Spleen (tissue), 11 donors: ENCODE measurements at regions not wholly inside any gene's neighbourhood (a gene's known extent, or its start where the extent isn't known, plus 50 kb on each side); places are given as distances from the start of the nearest gene placed in this dataset.

Experiments
- DNase-seq: peaks from one replicate; pipeline ENCODE4 v3.0.0-alpha.2; 2020
- H3K27ac ChIP-seq, 8 donors: fragments of 200-600 bp; sonication (generic) in 7 of 8; 1 replicate in 4 of 8; 2 replicates in 4 of 8; pipeline versions ENCODE4 v1.5.0 to v1.8.0; 2016 to 2021; ENCODE audit warnings: inconsistent platforms in 4 of 8, mild to moderate bottlenecking in 4 of 8, moderate library complexity in 1 of 8
- H3K27me3 ChIP-seq, 7 donors: fragments of 200-600 bp; sonication (generic) in 6 of 7; replicated peaks in 1 of 7; 1 replicate in 4 of 7; 2 replicates in 3 of 7; pipeline versions ENCODE4 v1.5.0 to v1.8.0; 2016 to 2021; ENCODE audit warnings: inconsistent platforms in 3 of 7, mild to moderate bottlenecking in 1 of 7
- H3K36me3 ChIP-seq, 6 donors: fragments of 200-600 bp; sonication (generic) in 5 of 6; 1 replicate in 4 of 6; 2 replicates in 2 of 6; pipeline versions ENCODE4 v1.5.0 to v1.8.0; 2016 to 2021; ENCODE audit warnings: inconsistent platforms in 2 of 6
- H3K4me1 ChIP-seq, 6 donors: fragments of 200-600 bp; sonication (generic) in 5 of 6; 1 replicate in 3 of 6; 2 replicates in 3 of 6; pipeline versions ENCODE4 v1.5.0 to v1.8.0; 2016 to 2021; ENCODE audit warnings: inconsistent platforms in 3 of 6
- H3K4me3 ChIP-seq, 8 donors: fragments of 200-600 bp; sonication (generic) in 7 of 8; 1 replicate in 4 of 8; 2 replicates in 4 of 8; pipeline versions ENCODE4 v1.5.0 to v1.8.0; 2016 to 2021; ENCODE audit warnings: inconsistent platforms in 4 of 8, mild to moderate bottlenecking in 4 of 8, moderate library complexity in 2 of 8
- H3K9me3 ChIP-seq, 8 donors: fragments of 200-600 bp; sonication (generic) in 7 of 8; 1 replicate in 4 of 8; 2 replicates in 4 of 8; pipeline versions ENCODE4 v1.5.0 to v1.8.0; 2016 to 2021; ENCODE audit warnings: inconsistent platforms in 4 of 8
- POLR2A ChIP-seq, 3 donors: fragments of 450-650 bp; IDR thresholded peaks; one replicate each; pipeline ENCODE4 v1.5.1; 2017; ENCODE audit warnings: antibody characterized with exemption in 3 of 3, mild to moderate bottlenecking in 1 of 3
- POLR2AphosphoS5 ChIP-seq, 3 donors: sonication (generic); formaldehyde crosslinking; IDR thresholded peaks; one replicate each; pipeline ENCODE4 v1.5.1; 2017; ENCODE audit warnings: antibody characterized with exemption in 3 of 3
- WGBS, 5 donors: extraction: QIAGEN DNeasy Blood & Tissue Kit in 3 of 5; methylation state at CpG; one replicate each; pipeline versions ENCODE4 v1.1.5 to v1.1.7; 2013 to 2018; 5-methylcytosine and 5-hydroxymethylcytosine counted together
- intact Hi-C: fragments of 100-400 bp; cut with DNase I; formaldehyde crosslinking; loops from one replicate; pipeline ENCODE4 v1.15.0; 2023; ENCODE audit warnings: low total_unique reads
- TF ChIP-seq, protein P1 (sequence below), 11 experiments: fragments of 200-600 bp in 7 of 11; fragments of 450-650 bp in 4 of 11; sonication (generic) in 4 of 11; IDR thresholded peaks in 8 of 11; conservative IDR thresholded peaks in 3 of 11; 1 replicate in 7 of 11; 2 replicates in 4 of 11; pipeline versions ENCODE4 v1.4.0 to v1.8.0; 2016 to 2021; ENCODE audit warnings: antibody characterized with exemption in 11 of 11, inconsistent platforms in 4 of 11, mild to moderate bottlenecking in 1 of 11
- donor health status: healthy with polysubstance abuse.
- donor health status: DM: no; HTN: no; CAD: no; lungs with moderate emphysema.
- donor health status: DM: no; HTN: no; CAD: no.
- donor health status: Bipolar disorder and iron deficiency.
- donor health status: healthy.
- donor health status: DM: no; HTN: no; CAD: no.
- donor health status: DM: yes; HTN: yes; CAD: no.

DNA sequence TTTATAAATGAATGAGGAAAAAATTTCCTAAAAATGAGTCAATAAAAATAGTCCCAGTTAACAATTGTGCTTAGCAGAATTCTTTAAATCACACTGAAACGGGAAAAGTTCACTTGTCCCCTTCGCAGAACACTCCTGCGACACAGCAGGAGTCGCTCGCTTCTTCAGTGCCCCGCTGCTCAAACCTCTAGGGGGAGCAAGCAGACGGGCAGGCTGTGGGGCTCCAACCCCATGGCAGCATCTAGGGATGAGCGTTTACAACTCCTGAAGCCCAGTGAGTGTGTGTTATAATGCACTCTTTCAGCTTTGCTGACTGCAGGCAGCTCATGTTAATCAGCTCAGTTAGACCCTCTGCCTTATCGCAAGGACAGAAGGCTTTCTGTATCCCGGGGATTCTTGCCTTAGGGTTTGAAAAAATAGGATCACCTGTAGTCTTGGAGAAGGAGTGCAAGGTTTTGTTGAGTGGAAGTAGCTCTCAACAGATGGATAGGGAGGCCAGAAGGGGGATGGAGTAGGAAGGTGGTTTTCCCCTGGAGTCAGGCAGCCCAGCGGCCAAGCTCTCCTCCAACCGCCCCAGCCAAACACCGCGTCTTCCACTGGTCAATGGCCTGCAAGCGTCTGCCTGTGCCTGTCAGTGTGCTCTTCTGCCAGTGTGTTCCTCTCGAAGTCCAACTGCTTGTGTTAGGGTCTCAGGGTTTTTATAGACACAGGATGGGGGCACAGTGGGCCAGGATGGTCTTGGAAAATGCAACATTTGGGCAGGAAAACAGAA lies 1977.7 kb upstream of the LRRTM1 start:
- WGBS, 5 donors, result 82 to 88% (median 83%) methylated on average over 16 of the region's 16 CpGs
- TF ChIP-seq POLR2AphosphoS5 (IDR thresholded peaks at IDR 0.05) (no peak), POLR2A (IDR thresholded peaks at IDR 0.05) (no peak)
- TF ChIP-seq, protein P1, sequence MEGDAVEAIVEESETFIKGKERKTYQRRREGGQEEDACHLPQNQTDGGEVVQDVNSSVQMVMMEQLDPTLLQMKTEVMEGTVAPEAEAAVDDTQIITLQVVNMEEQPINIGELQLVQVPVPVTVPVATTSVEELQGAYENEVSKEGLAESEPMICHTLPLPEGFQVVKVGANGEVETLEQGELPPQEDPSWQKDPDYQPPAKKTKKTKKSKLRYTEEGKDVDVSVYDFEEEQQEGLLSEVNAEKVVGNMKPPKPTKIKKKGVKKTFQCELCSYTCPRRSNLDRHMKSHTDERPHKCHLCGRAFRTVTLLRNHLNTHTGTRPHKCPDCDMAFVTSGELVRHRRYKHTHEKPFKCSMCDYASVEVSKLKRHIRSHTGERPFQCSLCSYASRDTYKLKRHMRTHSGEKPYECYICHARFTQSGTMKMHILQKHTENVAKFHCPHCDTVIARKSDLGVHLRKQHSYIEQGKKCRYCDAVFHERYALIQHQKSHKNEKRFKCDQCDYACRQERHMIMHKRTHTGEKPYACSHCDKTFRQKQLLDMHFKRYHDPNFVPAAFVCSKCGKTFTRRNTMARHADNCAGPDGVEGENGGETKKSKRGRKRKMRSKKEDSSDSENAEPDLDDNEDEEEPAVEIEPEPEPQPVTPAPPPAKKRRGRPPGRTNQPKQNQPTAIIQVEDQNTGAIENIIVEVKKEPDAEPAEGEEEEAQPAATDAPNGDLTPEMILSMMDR (IDR thresholded peaks at IDR 0.05 in 8 of 11, conservative IDR thresholded peaks at IDR 0.05 in 3 of 11), result no peak
- no peaks in the 10 kb centered on the region for H3K4me1 ChIP-seq
- intact Hi-C loops, result no loop called here
- H3K27me3 ChIP-seq, result no peaks in the 10 kb centered on the region
- H3K4me3 ChIP-seq, result no peak overlapping the region
- H3K36me3 ChIP-seq, result no peaks in the 10 kb centered on the region
- peaks cover 0 to 10% (median 0%) of the 10 kb centered on the region in 8 donors for H3K9me3 ChIP-seq
- DNase-seq, result peak; percentile 54
- no peak overlapping the region for H3K27ac ChIP-seq

DNA sequence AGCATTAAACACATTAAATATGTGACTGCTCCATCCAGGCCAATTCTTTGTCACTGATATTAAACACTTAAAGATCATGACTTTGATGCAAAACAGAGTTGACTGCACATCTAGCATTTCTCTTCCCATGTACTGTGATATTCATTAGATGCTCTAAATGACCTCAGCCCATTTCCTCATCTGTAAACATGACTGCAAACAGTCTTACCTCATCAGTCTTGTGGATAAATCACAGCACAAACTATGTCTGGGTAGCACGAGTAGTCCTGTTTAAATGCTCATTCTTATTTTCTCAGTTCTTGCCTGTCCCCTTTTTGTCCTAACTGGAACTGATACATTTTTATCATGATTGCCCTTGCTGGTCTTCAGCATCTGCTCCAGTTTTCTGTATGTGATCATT lies 1974.8 kb upstream of the LRRTM1 start:
- WGBS, 5 donors, result 69 to 90% (median 76%) methylated on average over 1 of the region's 1 CpG
- Histone ChIP-seq H3K36me3 (no peaks in the 10 kb centered on the region), H3K4me3 (no peak overlapping the region), H3K9me3 (peaks cover 0 to 20% (median 3%) of the 10 kb centered on the region in 8 donors), H3K4me1 (no peaks in the 10 kb centered on the region), H3K27ac (no peak overlapping the region), H3K27me3 (no peaks in the 10 kb centered on the region)
- TF ChIP-seq POLR2A (IDR thresholded peaks at IDR 0.05) (no peak), POLR2AphosphoS5 (IDR thresholded peaks at IDR 0.05) (no peak)
- TF ChIP-seq, protein P1 (IDR thresholded peaks at IDR 0.05 in 8 of 11, conservative IDR thresholded peaks at IDR 0.05 in 3 of 11), result no peak
- DNase-seq, result no peak
- intact Hi-C loops, result no loop called here

DNA sequence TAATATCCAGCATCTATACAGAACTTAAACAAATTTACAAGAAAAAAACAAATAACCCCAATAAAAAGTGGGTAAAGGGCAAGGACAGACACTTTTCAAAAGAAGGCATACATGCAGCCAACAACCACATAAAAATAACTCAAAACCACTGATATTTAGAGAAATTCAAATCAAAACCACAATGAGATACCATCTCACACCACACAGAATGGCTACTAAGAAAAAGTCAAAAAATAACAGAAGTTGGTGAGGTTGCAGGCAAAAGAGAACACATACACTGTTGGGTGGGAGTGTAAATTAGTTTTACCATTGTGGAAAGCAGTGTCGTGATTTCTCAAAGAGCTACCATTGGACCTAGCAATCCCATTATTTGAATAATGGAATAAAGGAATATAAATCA lies 1973.9 kb upstream of the LRRTM1 start:
- Histone ChIP-seq H3K27ac (no peak overlapping the region), H3K9me3 (peaks cover 0 to 20% (median 3%) of the 10 kb centered on the region in 8 donors), H3K36me3 (no peaks in the 10 kb centered on the region), H3K4me3 (no peak overlapping the region), H3K27me3 (no peaks in the 10 kb centered on the region), H3K4me1 (no peaks in the 10 kb centered on the region)
- TF ChIP-seq POLR2A (IDR thresholded peaks at IDR 0.05) (no peak), POLR2AphosphoS5 (IDR thresholded peaks at IDR 0.05) (no peak)
- TF ChIP-seq, protein P1 (IDR thresholded peaks at IDR 0.05 in 8 of 11, conservative IDR thresholded peaks at IDR 0.05 in 3 of 11), result no peak
- DNase-seq, result no peak
- 24 to 85% (median 51%) methylated on average over 1 of the region's 1 CpG for WGBS, 5 donors
- intact Hi-C loops, result no loop called here

DNA sequence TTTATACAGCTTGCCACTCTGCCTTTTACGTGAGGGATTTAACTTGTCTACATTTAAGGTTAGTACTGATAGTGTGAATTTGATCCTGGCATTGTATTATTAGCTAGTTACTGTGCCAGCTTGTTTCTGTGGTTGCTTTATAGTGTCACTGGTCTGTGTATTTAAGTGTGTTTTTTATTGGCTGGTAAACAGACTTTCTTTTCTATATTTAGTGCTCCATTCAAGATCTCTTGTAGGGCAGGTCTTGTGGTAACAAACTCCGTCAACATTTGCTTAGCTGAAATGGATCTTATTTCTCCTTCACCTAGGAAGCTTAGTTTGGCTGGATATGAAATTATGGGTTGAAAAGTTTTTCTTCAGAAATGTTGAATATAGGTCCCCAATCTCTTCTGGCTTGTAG lies 1971.0 kb upstream of the LRRTM1 start:
- Histone ChIP-seq H3K4me3 (no peak overlapping the region), H3K27ac (no peak overlapping the region), H3K36me3 (no peaks in the 10 kb centered on the region), H3K27me3 (no peaks in the 10 kb centered on the region), H3K9me3 (peaks cover 0 to 23% (median 3%) of the 10 kb centered on the region in 8 donors), H3K4me1 (no peaks in the 10 kb centered on the region)
- no peak for TF ChIP-seq POLR2A (IDR thresholded peaks at IDR 0.05)
- no peak for TF ChIP-seq POLR2AphosphoS5 (IDR thresholded peaks at IDR 0.05)
- TF ChIP-seq, protein P1 (IDR thresholded peaks at IDR 0.05 in 8 of 11, conservative IDR thresholded peaks at IDR 0.05 in 3 of 11), result no peak
- DNase-seq, result no peak
- intact Hi-C loops, result no loop called here
- WGBS, 5 donors, result 77 to 91% (median 87%) methylated on average over 2 of the region's 2 CpGs
